ENCODE measurements at regions not wholly inside any gene's neighbourhood (a gene's known extent, or its start where the extent isn't known, plus 50 kb on each side); places are given as distances from the start of the nearest gene placed in this dataset.

DNA sequence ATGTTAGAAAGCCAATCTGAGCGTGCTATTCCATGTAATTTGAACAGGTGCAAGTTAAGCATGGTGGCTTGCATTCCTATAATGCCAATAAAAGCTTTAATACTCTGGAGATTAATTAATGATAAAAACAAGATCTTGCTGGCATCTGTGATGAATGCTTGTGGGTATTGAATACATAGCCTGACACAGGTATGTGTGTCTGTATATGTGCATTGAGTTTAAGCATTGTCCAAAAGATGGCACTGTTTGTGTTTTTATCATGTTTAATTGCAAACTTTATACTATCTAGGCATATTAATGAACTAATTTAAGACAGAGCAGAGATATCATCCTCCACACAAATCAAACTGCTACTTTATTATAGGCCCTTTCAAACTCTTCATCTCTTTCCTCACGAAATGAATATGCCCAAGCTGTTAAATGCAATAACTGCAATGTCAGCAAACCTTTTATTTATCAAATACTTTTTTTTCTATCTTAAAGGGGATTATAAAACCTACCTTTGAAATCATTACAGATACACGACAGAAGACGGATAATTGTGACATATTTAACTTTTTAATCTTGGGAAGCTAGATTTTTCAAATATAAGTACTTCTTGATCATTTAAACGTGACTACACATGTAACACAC lies 86.5 kb downstream of the TNFSF11 start:
- Histone ChIP-seq H3K9ac (ENCODE audit: insufficient read depth in 1 of 2, low read depth in 2 of 2, low read length in 2 of 2) (no peak overlapping the region), H3K27ac (ENCODE audit: extremely low read depth, low read depth, low read length) (no peak overlapping the region), H3K4me2 (ENCODE audit: insufficient read depth, low read length) (no peak overlapping the region), H3K36me3 (ENCODE audit: control insufficient read depth, insufficient read depth, low read length) (no peaks in the 10 kb centered on the region), H3K79me2 (ENCODE audit: control insufficient read depth, insufficient read depth, low read length) (no peaks in the 10 kb centered on the region), H3K27me3 (ENCODE audit: control insufficient read depth in 2 of 2, insufficient read depth in 2 of 2, low read length in 2 of 2) (no peaks in the 10 kb centered on the region), H3K9me1 (ENCODE audit: control insufficient read depth, insufficient read depth, low read length) (no peaks in the 10 kb centered on the region), H3K4me1 (replicated peaks in 1 of 2; ENCODE audit: control insufficient read depth in 2 of 2, insufficient read depth in 2 of 2, low read length in 2 of 2) (no peaks in the 10 kb centered on the region), H3K4me3 (no peak overlapping the region), H2AFZ (ENCODE audit: low read depth, low read length) (no peak overlapping the region), H4K20me1 (replicated peaks; ENCODE audit: control insufficient read depth, insufficient read depth, low read length) (no peaks in the 10 kb centered on the region), H3K9me3 (replicated peaks; ENCODE audit: control insufficient read depth, insufficient read depth, low read depth, low read length) (no peaks in the 10 kb centered on the region)
- intact Hi-C loops (cut with micrococcal nuclease), result no loop called here
- FAIRE-seq (no peak), DNase-seq (ENCODE audit: extremely low read depth in 1 of 4, low spot score in 3 of 4) (no peak), ATAC-seq (no peak)
- in situ Hi-C loops (cut with MboI), result no loop called here
- no TSS peak for BruUV-seq (replicated peaks)
- ChIA-PET POLR2A (no interaction called here), CTCF (ENCODE audit: low intra/inter-chr PET ratio) (no interaction called here)
- 0% methylated on average over 5 of the region's 5 CpGs for WGBS (ENCODE audit: insufficient coverage, low coverage, missing lambda C conversion rate)
- no peak for TF ChIP-seq SUPT5H (IDR thresholded peaks at IDR 0.05)
- no peak for TF ChIP-seq SIX5 (IDR thresholded peaks at IDR 0.05; ENCODE audit: borderline replicate concordance in 1 of 2, insufficient read depth in 1 of 2, low read depth in 1 of 2, low read length in 2 of 2)
- peak; percentile 77 for TF ChIP-seq ZNF316 (IDR thresholded peaks at IDR 0.05)
- TF ChIP-seq MAFK (IDR thresholded peaks at IDR 0.05; ENCODE audit: low read length), result peak; percentile 76
- TF ChIP-seq CC2D1A (IDR thresholded peaks at IDR 0.05), result no peak
- peak; percentile 64 for TF ChIP-seq MAFF (IDR thresholded peaks at IDR 0.05; ENCODE audit: low read length)
- TF ChIP-seq ZSCAN32 (CRISPR knock-in tag; IDR thresholded peaks at IDR 0.05), result no peak
- TF ChIP-seq NCOA4 (IDR thresholded peaks at IDR 0.05; ENCODE audit: partially characterized antibody), result no peak
- peak; percentile 74 for TF ChIP-seq MAFG (tag; conservative IDR thresholded peaks at IDR 0.05)
- no peak for TF ChIP-seq SPI1 (IDR thresholded peaks at IDR 0.05; ENCODE audit: borderline replicate concordance, low read depth, low read length)
- TF ChIP-seq NFE2L1 (tag; IDR thresholded peaks at IDR 0.05; ENCODE audit: borderline replicate concordance, low read depth), result no peak
- no peak for TF ChIP-seq MIER1 (IDR thresholded peaks at IDR 0.05; ENCODE audit: low read depth)
- no peak for TF ChIP-seq ZBTB17 (CRISPR knock-in tag; IDR thresholded peaks at IDR 0.05)
- no peak for TF ChIP-seq MCM3 (IDR thresholded peaks at IDR 0.05)
- no peak for TF ChIP-seq POLR3A (IDR thresholded peaks at IDR 0.05; ENCODE audit: borderline replicate concordance, extremely low read depth, insufficient read depth, insufficient read length)
- TF ChIP-seq, protein P1, sequence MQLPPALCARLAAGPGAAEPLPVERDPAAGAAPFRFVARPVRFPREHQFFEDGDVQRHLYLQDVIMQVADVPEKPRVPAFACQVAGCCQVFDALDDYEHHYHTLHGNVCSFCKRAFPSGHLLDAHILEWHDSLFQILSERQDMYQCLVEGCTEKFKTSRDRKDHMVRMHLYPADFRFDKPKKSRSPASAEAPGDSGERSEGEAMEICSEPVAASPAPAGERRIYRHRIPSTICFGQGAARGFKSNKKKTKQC (CRISPR knock-in tag; IDR thresholded peaks at IDR 0.05), result no peak
- TF ChIP-seq, protein P2, sequence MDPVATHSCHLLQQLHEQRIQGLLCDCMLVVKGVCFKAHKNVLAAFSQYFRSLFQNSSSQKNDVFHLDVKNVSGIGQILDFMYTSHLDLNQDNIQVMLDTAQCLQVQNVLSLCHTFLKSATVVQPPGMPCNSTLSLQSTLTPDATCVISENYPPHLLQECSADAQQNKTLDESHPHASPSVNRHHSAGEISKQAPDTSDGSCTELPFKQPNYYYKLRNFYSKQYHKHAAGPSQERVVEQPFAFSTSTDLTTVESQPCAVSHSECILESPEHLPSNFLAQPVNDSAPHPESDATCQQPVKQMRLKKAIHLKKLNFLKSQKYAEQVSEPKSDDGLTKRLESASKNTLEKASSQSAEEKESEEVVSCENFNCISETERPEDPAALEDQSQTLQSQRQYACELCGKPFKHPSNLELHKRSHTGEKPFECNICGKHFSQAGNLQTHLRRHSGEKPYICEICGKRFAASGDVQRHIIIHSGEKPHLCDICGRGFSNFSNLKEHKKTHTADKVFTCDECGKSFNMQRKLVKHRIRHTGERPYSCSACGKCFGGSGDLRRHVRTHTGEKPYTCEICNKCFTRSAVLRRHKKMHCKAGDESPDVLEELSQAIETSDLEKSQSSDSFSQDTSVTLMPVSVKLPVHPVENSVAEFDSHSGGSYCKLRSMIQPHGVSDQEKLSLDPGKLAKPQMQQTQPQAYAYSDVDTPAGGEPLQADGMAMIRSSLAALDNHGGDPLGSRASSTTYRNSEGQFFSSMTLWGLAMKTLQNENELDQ (CRISPR knock-in tag; IDR thresholded peaks at IDR 0.05; ENCODE audit: borderline replicate concordance), result no peak
- TF ChIP-seq AFF4 (CRISPR knock-in tag; IDR thresholded peaks at IDR 0.05), result no peak
